Loucy (cell line): ENCODE measurements at regions not wholly inside any gene's neighbourhood (a gene's known extent, or its start where the extent isn't known, plus 50 kb on each side); places are given as distances from the start of the nearest gene placed in this dataset.

Source experiments
- H2AFZ ChIP-seq: fragments of 200-600 bp; sonication (generic); 2 replicates; pipeline ENCODE4 v1.6.0; 2016; ENCODE audit warnings: antibody characterized with exemption, mild to moderate bottlenecking, low read length, moderate library complexity
- H3F3A ChIP-seq: fragments of 200-600 bp; 2 replicates; pipeline ENCODE4 v1.6.0; 2016; ENCODE audit warnings: antibody characterized with exemption, low read depth, mild to moderate bottlenecking
- H3K27me3 ChIP-seq: fragments of 200-600 bp; sonication (generic); 2 replicates; pipeline ENCODE4 v1.6.1; 2014; ENCODE audit warnings: low read length, mild to moderate bottlenecking; ENCODE audit not compliant: insufficient read depth, poor library complexity, severe bottlenecking
- H3K36me3 ChIP-seq: fragments of 200-600 bp; sonication (generic); 2 replicates; pipeline ENCODE4 v1.6.1; 2016; ENCODE audit warnings: low read length; ENCODE audit not compliant: insufficient read depth
- H3K4me1 ChIP-seq: fragments of 200-600 bp; sonication (generic); 2 replicates; pipeline ENCODE4 v1.5.1; 2014; ENCODE audit warnings: low read length, mild to moderate bottlenecking; ENCODE audit not compliant: insufficient read depth, poor library complexity, severe bottlenecking
- H3K4me2 ChIP-seq: fragments of 200-600 bp; sonication (generic); 2 replicates; pipeline ENCODE4 v1.6.0; 2014; ENCODE audit warnings: antibody characterized with exemption, low read length, low read depth, mild to moderate bottlenecking; ENCODE audit not compliant: poor library complexity, severe bottlenecking
- H3K4me3 ChIP-seq: fragments of 200-600 bp; sonication (generic); 2 replicates; pipeline ENCODE4 v1.5.1; 2014; ENCODE audit warnings: low read length, mild to moderate bottlenecking, mixed read lengths; ENCODE audit not compliant: poor library complexity, severe bottlenecking
- H3K79me2 ChIP-seq: fragments of 200-600 bp; sonication (generic); 2 replicates; pipeline ENCODE4 v1.6.1; 2014; ENCODE audit warnings: low read length; ENCODE audit not compliant: insufficient read depth
- H3K9ac ChIP-seq: fragments of 200-600 bp; sonication (generic); 2 replicates; pipeline ENCODE4 v1.6.0; 2014; ENCODE audit warnings: mild to moderate bottlenecking, low read depth, low read length, moderate library complexity; ENCODE audit not compliant: poor library complexity, severe bottlenecking
- H3K9me2 ChIP-seq: fragments of 200-600 bp; sonication (generic); replicated peaks from 2 replicates; pipeline ENCODE4 v1.6.1; 2016; ENCODE audit warnings: low read depth, low read length, mixed read lengths
- H3K9me3 ChIP-seq: fragments of 200-600 bp; sonication (generic); 2 replicates; pipeline ENCODE4 v1.6.1; 2014; ENCODE audit warnings: mild to moderate bottlenecking, antibody characterized with exemption, low read length, low read depth; ENCODE audit not compliant: insufficient read depth
- H4K20me1 ChIP-seq: fragments of 200-600 bp; sonication (generic); 2 replicates; pipeline ENCODE4 v1.6.0; 2014; ENCODE audit warnings: antibody characterized with exemption, low read length, mild to moderate bottlenecking; ENCODE audit not compliant: insufficient read depth, poor library complexity, severe bottlenecking
- CTCF ChIP-seq: fragments of 200-600 bp; sonication (generic); conservative IDR thresholded peaks from 2 replicates; pipeline ENCODE4 v1.5.1; 2014; ENCODE audit warnings: mild to moderate bottlenecking, antibody characterized with exemption, low read length
- EZH2phosphoT487 ChIP-seq: fragments of 200-600 bp; IDR thresholded peaks from 2 replicates; pipeline ENCODE4 v1.6.1; 2018; ENCODE audit warnings: antibody characterized with exemption, mild to moderate bottlenecking, moderate library complexity, borderline replicate concordance

GRCh38 chr14:100979079-100979478, 75.6 kb upstream of the RTL1 start:
- Histone ChIP-seq H3K4me2 (no peak overlapping the region), H3K27me3 (no peaks in the 10 kb centered on the region), H3K4me1 (no peaks in the 10 kb centered on the region), H2AFZ (no peak overlapping the region), H3K79me2 (no peaks in the 10 kb centered on the region), H3K9me2 (no peaks in the 10 kb centered on the region), H3F3A (no peaks in the 10 kb centered on the region), H3K4me3 (no peak overlapping the region), H3K36me3 (no peaks in the 10 kb centered on the region), H4K20me1 (no peaks in the 10 kb centered on the region), H3K9ac (no peak overlapping the region), H3K9me3 (no peaks in the 10 kb centered on the region)
- TF ChIP-seq CTCF = no peak
- no peak for TF ChIP-seq EZH2phosphoT487

GRCh38 chr14:100979780-100980179, 76.3 kb upstream of the RTL1 start:
- Histone ChIP-seq H3K9ac (no peak overlapping the region), H3K4me2 (no peak overlapping the region), H3K27me3 (no peaks in the 10 kb centered on the region), H3F3A (no peaks in the 10 kb centered on the region), H4K20me1 (no peaks in the 10 kb centered on the region), H3K9me3 (no peaks in the 10 kb centered on the region), H3K4me3 (no peak overlapping the region), H3K36me3 (no peaks in the 10 kb centered on the region), H3K4me1 (no peaks in the 10 kb centered on the region), H2AFZ (no peak overlapping the region), H3K79me2 (no peaks in the 10 kb centered on the region), H3K9me2 (no peaks in the 10 kb centered on the region)
- no peak for TF ChIP-seq CTCF
- no peak for TF ChIP-seq EZH2phosphoT487

GRCh38 chr14:100980823-100981222, 77.3 kb upstream of the RTL1 start:
- Histone ChIP-seq H4K20me1 (no peaks in the 10 kb centered on the region), H3K9ac (no peak overlapping the region), H3K9me3 (no peaks in the 10 kb centered on the region), H3K36me3 (no peaks in the 10 kb centered on the region), H3K4me1 (no peaks in the 10 kb centered on the region), H3F3A (no peaks in the 10 kb centered on the region), H3K4me2 (no peak overlapping the region), H3K9me2 (no peaks in the 10 kb centered on the region), H2AFZ (no peak overlapping the region), H3K4me3 (no peak overlapping the region), H3K27me3 (no peaks in the 10 kb centered on the region), H3K79me2 (no peaks in the 10 kb centered on the region)
- TF ChIP-seq EZH2phosphoT487 (no peak), CTCF (no peak)
